ENCODE measurements at regions not wholly inside any gene's neighbourhood (a gene's known extent, or its start where the extent isn't known, plus 50 kb on each side); places are given as distances from the start of the nearest gene placed in this dataset.

- Histone ChIP-seq H3K4me1 (no peaks in the 10 kb centered on the region), H3K36me3 (no peaks in the 10 kb centered on the region), H3K4me3 (no peak overlapping the region), H3K9me3 (no peaks in the 10 kb centered on the region), H3K27ac (no peak overlapping the region), H3K27me3 (no peaks in the 10 kb centered on the region)
- TF ChIP-seq POLR2AphosphoS5 (IDR thresholded peaks at IDR 0.05) (no peak), CTCF (IDR thresholded peaks at IDR 0.05) (no peak), POLR2A (IDR thresholded peaks at IDR 0.05) (no peak)
- intact Hi-C loops (cut with DNase I; ENCODE audit: low total_unique reads): no loop called here
- no peak for DNase-seq (ENCODE audit: low spot score in 2 of 2)
These were observed 683.5 kb upstream of the GRM7 start for GRCh38 chr3:6177417-6177816.

DNA sequence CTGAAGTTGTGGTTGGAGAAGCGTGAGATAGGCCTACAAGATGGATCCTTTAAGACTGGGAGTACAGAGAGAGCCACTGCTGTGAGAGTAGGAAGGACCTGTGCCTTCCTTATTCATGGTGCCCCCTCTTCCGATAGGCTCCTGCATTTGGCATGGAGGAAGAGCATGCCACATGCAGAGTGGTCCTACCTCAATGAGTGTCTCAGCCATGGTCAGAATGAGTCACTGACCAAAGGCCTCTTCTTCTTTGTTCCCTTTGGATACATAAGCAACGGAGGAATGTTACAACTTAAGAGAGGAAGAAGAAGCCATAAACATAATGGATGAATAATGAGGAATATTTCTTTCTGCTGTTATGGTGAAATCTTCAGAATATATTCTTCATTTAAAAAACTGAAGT, 681.2 kb upstream of the GRM7 start:
- TF ChIP-seq POLR2A (IDR thresholded peaks at IDR 0.05): no peak
- TF ChIP-seq POLR2AphosphoS5 (IDR thresholded peaks at IDR 0.05): no peak
- TF ChIP-seq CTCF (IDR thresholded peaks at IDR 0.05): no peak
- Histone ChIP-seq H3K27me3 (no peaks in the 10 kb centered on the region), H3K4me3 (no peak overlapping the region), H3K9me3 (no peaks in the 10 kb centered on the region), H3K4me1 (no peaks in the 10 kb centered on the region), H3K36me3 (no peaks in the 10 kb centered on the region), H3K27ac (no peak overlapping the region)
- DNase-seq (ENCODE audit: low spot score in 2 of 2): no peak
- intact Hi-C loops (cut with DNase I; ENCODE audit: low total_unique reads): no loop called here

DNA sequence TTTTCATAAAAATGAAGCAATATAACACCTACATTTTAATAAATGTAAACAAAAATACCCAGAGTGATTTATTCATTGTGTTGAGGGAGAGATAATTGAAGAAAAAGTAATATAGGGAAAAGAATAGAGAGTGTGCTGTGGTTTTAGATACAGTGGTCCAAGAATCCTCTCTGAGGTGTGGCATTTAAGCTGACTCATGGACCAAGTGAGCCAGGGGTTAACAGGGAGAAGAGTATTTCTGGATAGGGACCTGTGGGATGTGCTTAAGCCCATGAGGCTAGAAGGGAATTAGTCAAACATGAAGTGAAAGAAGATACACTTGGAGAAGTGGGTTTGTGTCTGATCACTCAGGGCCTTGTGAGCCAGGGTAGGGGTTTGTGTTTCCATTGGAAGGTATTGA, 680.7 kb upstream of the GRM7 start:
- Histone ChIP-seq H3K4me1 (no peaks in the 10 kb centered on the region), H3K9me3 (no peaks in the 10 kb centered on the region), H3K27me3 (no peaks in the 10 kb centered on the region), H3K27ac (no peak overlapping the region), H3K4me3 (no peak overlapping the region), H3K36me3 (no peaks in the 10 kb centered on the region)
- no peak for DNase-seq (ENCODE audit: low spot score in 2 of 2)
- TF ChIP-seq CTCF (IDR thresholded peaks at IDR 0.05): no peak
- TF ChIP-seq POLR2A (IDR thresholded peaks at IDR 0.05): no peak
- TF ChIP-seq POLR2AphosphoS5 (IDR thresholded peaks at IDR 0.05): no peak
- intact Hi-C loops (cut with DNase I; ENCODE audit: low total_unique reads): no loop called here

GRCh38 chr3:6182476-6182875, 678.4 kb upstream of the GRM7 start:
- Histone ChIP-seq H3K4me1 (no peaks in the 10 kb centered on the region), H3K9me3 (no peaks in the 10 kb centered on the region), H3K27me3 (no peaks in the 10 kb centered on the region), H3K4me3 (no peak overlapping the region), H3K27ac (no peak overlapping the region), H3K36me3 (no peaks in the 10 kb centered on the region)
- no peak for DNase-seq (ENCODE audit: low spot score in 2 of 2)
- intact Hi-C loops (cut with DNase I; ENCODE audit: low total_unique reads): no loop called here
- TF ChIP-seq POLR2AphosphoS5 (IDR thresholded peaks at IDR 0.05) (no peak), POLR2A (IDR thresholded peaks at IDR 0.05) (no peak), CTCF (IDR thresholded peaks at IDR 0.05) (no peak)

DNA sequence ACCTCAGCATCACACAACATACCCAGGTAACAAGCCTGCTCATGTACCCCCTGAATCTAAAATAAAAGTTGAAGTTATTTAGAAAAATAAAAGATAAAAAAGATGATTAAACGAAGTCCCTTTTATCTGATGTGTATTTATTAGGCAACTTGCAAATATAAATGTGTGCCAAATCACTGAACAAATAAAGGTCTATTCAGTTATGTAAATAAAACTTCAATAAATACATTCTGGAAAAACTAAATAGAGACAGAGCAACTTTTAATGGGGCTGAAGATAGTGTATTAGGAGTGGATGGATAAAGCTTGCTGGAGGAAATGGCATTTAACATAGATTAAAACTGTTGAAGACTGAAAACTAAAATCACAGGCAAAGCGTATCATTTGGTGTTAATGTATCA, 678.0 kb upstream of the GRM7 start:
- no peaks in the 10 kb centered on the region for H3K27me3 ChIP-seq
- H3K36me3 ChIP-seq: no peaks in the 10 kb centered on the region
- H3K4me1 ChIP-seq: no peaks in the 10 kb centered on the region
- no peak overlapping the region for H3K27ac ChIP-seq
- H3K4me3 ChIP-seq: no peak overlapping the region
- H3K9me3 ChIP-seq: no peaks in the 10 kb centered on the region
- no peak for TF ChIP-seq CTCF (IDR thresholded peaks at IDR 0.05)
- no peak for DNase-seq (ENCODE audit: low spot score in 2 of 2)
- intact Hi-C loops (cut with DNase I; ENCODE audit: low total_unique reads): no loop called here
